Ishikawa (cell line): ENCODE measurements at regions not wholly inside any gene's neighbourhood (a gene's known extent, or its start where the extent isn't known, plus 50 kb on each side); places are given as distances from the start of the nearest gene placed in this dataset.

Source experiments
- EP300 ChIP-seq: IDR thresholded peaks from 2 replicates; pipeline ENCODE4 v1.6.1; 2012; ENCODE audit warnings: borderline replicate concordance
- FOXM1 ChIP-seq: IDR thresholded peaks from 2 replicates; pipeline ENCODE4 v1.6.1; 2012; ENCODE audit warnings: low read depth, borderline replicate concordance
- NFIC ChIP-seq: IDR thresholded peaks from 2 replicates; pipeline ENCODE4 v1.6.1; 2012
- TAF1 ChIP-seq: IDR thresholded peaks from 2 replicates; pipeline ENCODE4 v1.6.1; 2012; ENCODE audit warnings: low read depth, mild to moderate bottlenecking
- TF ChIP-seq, protein P1 (sequence below): IDR thresholded peaks from 2 replicates; pipeline ENCODE4 v1.6.1; 2012; ENCODE audit warnings: low read depth, mild to moderate bottlenecking

DNA sequence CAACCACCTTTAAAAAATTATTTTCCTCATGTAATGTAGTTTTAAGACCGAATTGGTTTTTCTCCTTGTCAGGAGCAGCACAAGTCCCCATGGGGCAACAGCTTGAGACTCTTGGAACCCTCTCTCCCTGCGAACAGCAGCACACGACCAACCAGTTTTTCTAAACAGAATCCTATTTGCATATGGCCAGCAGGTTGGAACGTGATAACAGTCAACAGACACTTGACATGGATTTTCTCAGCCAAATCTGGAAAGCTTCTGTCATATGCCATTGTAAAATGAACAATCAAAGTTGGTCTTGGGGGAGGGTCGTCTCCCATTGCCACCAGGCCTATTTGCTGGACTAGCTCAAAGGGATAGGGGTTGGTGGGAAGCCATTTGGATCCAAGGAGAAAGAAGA, 1915.0 kb upstream of the FLRT2 start:
- TF ChIP-seq, protein P1, sequence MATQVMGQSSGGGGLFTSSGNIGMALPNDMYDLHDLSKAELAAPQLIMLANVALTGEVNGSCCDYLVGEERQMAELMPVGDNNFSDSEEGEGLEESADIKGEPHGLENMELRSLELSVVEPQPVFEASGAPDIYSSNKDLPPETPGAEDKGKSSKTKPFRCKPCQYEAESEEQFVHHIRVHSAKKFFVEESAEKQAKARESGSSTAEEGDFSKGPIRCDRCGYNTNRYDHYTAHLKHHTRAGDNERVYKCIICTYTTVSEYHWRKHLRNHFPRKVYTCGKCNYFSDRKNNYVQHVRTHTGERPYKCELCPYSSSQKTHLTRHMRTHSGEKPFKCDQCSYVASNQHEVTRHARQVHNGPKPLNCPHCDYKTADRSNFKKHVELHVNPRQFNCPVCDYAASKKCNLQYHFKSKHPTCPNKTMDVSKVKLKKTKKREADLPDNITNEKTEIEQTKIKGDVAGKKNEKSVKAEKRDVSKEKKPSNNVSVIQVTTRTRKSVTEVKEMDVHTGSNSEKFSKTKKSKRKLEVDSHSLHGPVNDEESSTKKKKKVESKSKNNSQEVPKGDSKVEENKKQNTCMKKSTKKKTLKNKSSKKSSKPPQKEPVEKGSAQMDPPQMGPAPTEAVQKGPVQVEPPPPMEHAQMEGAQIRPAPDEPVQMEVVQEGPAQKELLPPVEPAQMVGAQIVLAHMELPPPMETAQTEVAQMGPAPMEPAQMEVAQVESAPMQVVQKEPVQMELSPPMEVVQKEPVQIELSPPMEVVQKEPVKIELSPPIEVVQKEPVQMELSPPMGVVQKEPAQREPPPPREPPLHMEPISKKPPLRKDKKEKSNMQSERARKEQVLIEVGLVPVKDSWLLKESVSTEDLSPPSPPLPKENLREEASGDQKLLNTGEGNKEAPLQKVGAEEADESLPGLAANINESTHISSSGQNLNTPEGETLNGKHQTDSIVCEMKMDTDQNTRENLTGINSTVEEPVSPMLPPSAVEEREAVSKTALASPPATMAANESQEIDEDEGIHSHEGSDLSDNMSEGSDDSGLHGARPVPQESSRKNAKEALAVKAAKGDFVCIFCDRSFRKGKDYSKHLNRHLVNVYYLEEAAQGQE: no peak
- TF ChIP-seq TAF1 (no peak), FOXM1 (no peak), EP300 (no peak), NFIC (no peak)
